ENCODE measurements at regions not wholly inside any gene's neighbourhood (a gene's known extent, or its start where the extent isn't known, plus 50 kb on each side); places are given as distances from the start of the nearest gene placed in this dataset.
"Not testable (repeated sequence)": the region's sequence is repeated elsewhere in the genome, so short reads cannot be mapped to it uniquely, and the experiment has no call there.

DNA sequence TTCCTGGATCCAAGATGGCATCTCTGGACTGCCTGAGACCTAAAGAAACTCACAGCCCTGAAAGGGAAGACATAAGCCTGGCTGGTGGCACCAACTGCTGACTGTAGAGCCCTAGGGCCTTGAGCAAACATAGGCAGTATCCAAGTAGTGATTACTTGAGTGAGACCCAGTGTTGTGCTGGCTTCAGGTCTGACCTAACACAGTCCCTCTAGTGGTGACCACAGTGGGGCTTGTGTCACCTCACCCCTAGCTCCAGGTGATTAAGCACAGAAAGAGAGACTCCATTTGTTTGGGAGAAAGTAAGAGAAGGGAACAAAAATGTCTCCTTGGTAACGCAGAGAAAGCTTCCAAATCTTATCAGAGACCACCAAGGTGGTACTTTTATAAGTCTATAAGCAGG, 496.3 kb upstream of the HTR2C start:
- DNase-seq: no peak

DNA sequence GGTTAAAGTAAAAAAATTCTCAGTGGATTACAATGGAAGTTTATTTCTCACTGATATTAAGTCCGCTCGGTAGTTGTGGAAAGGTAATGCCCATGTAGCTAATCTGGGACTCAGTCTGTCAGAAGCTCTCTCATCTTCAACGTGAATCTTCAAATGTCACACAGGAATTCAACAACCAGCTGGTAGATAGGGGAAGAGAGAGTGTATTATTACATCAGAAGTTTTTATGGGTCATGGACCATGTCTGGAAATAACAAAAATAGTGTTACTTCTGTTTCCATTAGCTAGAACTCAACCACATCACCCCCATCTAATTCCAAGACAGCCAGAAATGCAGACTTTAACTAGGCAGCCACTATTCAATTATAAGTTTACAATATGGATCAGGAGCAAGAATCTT, 506.1 kb upstream of the HTR2C start:
- DNase-seq: no peak

DNA sequence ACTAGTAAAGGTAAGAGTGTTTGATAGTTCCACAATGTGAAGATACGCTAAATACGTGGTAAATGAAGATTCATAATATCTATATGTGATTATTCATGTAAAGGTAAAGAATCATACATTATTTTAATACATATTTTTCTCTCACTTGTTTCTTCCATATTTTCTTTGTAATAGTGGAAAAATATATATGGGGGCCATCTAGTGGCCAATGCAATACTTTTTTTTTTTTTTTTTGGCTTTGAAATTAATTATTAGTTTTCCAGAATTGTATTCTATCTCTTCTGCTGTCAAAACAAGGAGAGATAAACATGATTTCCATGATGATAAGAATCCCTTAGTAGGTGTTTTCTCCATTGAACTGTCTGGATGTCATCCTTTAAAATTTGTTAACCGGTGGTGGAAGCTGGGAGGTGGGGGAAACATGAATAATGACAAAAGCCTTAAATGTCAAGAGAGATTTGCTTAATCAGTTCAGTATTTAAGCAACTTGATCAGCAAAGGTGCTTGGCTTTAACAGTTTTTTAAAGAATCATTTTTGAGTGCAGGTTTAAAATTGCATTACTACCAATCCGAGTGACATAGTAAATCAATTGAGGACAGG, 508.7 kb upstream of the HTR2C start:
- DNase-seq: no peak

DNA sequence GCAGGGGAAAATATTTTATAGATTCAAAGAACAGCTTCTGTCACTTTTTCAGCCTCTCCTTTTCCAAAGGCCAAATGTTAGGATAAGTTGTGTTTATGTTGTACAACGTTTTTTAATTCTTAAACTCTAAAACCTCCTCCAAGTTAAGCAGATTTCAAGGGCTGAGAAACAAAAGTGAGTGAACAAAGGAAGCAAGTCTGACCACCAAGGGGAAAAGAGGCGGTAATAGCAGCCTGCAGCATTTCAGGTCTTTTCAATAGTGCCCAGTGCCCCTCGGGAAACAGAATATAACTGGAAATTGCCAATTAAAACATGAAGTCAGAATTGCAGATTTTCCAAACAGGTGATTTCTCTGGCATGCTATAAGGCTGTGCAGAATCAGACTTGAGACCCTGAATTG, 510.0 kb upstream of the HTR2C start:
- no peak for DNase-seq

DNA sequence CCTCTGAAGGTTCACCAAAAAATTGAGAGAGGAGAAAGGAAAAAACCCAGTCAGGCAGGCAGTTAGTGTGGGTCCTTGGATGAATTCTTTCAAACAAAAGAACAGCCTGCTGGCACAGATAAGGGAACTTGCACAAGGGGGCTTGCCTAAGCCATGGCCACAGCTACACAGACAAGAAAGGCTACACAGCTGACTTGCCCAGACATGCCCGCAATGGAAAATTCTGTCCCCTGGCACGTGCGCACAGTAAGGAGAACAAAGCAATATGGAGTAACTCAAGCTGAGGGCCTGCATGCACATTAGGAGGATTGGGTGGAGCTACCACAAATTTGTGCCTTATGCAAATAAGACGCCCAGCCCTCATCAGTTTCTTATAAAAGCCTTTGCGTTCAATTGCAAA, 512.5 kb upstream of the HTR2C start:
- no peak for DNase-seq

DNA sequence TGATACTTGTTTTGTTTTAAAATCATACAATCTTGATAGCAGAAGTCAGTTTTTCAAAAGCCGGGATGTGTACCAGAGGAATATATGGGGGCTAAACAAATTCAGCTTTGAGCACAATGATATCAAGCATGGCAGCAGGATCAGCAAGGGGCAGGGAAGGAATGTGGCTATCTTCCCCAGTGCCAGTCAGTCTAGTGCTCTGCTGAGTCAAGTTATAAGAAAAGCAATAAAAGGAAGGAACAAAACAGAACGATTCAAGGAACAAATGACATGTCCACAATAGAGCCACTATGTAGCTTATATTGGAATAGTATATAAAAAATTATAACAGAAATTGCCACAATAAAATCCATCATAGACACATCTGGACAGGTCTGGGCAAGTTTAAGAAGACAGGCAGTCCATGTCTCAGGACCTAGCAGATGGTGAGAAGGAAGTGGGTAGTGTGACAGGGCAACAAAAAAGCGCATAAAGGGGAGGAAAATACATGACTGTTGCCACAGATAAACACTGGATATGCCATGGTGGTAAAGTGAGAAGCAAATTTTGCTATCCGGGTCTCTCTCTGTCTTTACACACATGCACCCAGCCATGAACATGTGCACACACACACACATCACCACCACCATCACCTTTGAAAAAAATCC, 518.2 kb upstream of the HTR2C start:
- no peak for DNase-seq

DNA sequence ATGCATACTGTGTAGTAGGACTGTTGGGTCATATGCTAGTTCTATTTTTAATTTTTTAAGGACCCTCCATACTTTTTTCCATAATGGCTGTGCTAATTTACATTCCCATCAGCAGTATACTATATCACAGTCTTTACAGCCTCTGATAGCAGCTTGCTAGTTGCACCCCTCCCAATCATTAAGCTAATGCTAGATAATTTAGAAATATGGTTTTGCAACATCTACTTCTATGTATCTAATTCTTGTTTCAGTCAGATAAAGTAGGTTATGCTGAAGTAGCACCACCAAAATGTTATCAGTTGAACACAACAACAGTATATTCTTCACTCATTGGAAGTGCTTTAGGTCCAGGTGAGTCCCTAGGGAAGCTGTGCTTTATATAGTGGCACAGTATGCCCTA, 522.7 kb upstream of the HTR2C start:
- no peak for DNase-seq

DNA sequence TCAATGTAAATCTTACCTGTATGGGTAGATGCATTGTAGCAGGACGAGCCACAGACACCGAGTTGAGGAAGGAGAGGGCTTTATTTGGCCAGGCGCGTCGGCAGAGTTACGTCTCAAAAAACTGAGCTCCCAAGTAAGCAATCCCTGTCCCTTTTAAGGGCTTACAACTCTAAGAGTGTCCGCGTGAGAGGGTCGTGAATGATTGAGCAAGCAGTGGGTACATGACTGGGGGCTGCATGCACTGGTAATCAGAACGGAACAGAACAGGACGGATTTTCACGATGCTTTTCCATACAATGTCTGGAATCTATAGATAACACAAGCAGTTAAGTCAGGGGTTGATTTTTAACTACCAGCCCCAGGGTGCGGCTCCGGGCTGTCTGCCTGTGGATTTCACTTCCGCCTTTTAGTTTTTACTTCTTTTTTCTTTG, 524.9 kb upstream of the HTR2C start:
- DNase-seq: no peak

DNA sequence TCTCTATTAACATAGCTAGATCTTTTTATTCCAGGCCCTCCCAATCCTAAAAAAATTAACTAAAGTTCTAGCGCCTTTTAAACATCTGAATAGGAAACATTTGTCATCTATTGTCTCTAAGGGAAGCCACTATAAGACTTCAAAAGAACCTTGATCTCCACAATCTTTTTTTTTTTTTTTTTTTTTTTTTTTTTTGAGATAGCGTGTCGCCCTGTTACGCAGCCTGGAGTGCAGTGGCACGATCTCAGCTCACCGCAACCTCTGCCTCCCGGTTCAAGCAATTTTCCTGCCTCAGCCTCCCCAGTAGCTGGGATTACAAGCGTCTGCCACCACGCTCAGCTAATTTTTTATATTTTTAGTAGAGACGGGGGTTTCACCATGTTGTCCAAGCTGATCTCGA, 526.5 kb upstream of the HTR2C start:
- DNase-seq: not testable (repeated sequence)

DNA sequence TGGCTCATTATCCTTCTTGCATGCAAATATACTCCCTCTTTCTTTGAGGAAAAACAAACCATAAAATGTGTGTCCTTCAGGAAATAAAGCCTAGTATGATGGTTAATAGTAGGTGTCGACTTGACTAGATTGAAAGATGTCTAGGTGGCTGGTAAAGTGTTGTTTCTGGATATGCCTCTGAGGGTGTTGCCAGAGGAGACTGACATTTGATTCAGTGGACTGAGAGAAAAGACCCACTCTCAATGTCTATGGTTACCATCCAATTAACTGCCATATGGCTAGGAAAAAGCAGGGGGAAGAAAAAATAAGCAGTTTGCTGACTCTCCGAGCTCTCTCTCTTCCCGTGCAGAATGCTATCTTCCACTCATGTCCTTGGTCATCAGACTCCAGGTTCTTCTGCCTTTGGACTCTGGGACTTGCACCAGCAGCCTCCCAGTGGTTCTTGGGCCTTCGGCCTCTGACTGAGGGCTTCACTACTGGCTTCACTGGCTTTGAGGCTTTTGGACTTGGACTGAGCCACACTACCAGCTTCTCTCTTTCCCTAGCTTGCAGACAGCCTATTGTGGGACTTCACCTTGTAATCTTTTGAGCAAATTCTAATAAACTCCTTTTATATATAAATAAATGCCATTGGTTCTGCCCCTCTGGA, 532.1 kb upstream of the HTR2C start:
- no peak for DNase-seq

DNA sequence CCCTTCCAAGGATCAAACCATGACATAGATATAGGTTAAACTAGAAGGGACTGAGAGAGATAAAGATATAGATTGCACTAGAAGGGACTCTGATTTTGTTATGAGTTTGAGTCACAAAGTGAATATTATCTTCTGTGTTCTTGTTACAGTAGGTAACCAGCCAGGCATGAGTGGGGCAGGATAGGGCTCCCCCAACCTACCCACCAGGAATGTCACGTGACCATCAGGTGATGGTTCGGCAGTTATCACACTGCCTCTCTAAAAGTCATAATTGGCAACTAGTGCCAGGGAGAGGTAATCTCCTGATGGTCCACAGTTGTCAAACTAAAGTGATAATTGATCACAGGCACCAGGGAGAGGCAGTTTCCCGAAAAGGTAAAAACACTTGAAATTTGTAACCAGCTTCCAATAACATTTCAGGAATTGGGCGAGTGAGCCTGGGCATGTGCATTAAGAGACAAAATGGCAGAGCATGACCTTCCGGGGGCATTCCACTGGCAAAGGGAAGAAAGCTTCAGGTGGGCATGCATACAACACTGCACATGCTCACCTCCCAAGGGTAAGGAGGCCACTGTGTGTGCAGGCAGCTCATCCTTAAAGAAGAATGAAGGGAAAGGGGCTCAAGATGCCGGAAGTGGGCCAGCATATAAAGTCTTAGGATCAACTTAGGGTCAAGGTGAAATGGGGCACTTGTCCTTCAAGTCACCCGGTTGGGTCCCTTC, 533.6 kb upstream of the HTR2C start:
- DNase-seq: no peak

DNA sequence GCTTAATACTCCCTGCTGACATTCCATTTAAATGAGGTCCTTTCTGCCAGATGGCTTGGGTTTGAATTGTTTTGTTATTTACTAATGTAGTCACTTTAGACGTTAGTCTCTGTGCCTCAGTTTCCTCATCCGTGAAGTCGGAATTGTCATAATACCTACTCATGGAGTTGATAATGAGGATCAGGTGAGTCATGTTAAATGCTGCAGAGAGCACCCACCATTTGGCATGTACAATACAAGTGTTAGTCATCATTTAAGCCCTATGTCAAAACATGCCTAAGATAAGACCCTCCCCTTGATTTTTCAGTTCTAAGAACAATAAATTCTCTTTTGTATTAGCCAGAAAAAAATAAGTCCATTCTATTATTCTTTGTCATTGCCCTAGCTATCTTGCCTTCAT, 534.8 kb upstream of the HTR2C start:
- DNase-seq: no peak

DNA sequence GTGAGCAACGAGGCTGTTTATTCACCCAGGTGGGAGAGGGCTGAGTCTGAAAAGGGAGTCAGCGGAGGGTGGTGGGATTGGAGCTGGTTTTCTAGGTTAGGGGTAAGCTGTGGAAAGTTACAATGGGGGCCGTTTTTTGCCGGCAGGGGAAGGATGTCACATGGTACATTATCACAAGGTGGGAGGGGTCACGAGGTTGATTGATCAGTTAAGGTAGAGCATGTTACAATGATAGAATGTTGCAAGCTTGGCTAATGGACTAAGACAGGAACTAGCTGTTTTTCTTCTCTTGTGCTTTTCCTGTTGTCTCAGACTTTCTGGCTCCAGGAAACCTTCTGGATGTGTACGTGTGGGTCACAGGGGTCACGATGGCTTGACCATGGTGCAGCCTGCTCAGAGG, 536.3 kb upstream of the HTR2C start:
- DNase-seq: no peak

DNA sequence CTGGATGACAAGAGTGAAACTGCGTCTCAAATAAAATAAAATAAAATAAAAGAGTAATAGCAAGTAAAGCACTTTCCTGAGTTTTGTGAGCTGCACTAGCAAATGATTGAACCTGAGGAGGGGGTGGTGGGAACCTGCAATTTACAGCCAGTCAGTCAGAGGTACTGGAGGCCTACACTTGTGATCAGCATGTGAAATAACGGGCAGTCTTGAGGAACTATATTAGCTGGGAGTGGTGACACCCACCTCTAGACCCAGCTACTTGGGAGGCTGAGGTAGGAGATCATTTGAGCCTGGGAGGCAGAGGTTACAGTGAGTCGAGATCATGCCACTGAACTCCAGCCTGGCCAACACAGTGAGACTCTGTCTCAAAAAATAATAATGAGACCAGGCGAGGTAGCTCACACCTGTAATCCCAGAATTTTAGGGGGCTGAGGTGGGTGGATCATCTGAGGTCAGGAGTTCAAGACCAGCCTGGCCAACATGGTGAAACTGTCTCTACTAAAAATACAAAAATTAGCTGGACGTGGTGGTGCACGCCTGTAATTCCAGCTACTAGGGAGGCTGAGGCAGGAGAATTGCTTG, 537.1 kb upstream of the HTR2C start:
- DNase-seq: no peak

DNA sequence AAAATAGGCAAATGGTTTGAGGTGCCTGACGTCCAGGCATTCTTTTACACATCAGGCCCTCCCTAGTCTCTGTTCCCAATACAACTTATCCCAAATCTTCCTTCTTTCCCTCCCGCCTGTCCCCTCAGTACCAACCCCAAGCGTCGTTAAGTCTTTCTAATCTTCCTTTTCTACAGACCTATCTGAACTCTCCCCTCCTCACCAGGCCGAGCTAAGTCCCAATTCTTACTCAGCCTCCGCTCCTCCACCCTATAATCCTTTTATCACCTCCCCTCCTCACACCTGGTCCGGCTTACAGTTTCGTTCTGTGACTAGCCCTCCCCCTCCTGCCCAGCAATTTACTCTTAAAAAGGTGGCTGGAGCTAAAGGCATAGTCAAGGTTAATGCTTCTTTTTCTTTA, 542.4 kb upstream of the HTR2C start:
- DNase-seq: not testable (repeated sequence)

DNA sequence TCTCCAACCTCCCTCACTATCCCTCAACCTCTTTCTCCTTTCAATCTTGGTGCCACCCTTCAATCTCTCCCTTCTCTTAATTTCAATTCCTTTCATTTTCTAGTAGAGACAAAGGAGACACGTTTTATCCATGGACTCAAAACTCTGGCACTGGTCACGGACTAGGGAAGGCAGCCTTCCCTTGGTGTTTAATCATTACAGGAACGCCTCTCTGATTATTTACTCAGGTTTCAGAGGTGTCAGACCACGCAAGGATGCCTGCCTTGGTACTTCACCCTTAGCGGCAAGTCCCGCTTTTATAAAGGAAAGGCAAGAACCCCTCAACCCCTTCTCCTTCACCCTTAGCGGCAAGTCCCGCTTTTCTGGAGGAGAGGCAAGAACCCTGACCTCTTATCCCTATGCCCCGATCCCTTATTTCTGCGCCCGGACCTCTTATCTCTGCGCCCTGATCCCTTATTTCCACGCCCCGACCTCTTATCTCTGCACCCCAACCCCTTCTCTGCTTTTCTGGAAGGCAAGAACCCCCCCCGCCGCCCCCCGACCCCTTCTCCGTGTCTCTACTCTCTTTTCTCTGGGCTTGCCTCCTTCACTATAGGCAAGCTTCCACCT, 543.1 kb upstream of the HTR2C start:
- not testable (repeated sequence) for DNase-seq

DNA sequence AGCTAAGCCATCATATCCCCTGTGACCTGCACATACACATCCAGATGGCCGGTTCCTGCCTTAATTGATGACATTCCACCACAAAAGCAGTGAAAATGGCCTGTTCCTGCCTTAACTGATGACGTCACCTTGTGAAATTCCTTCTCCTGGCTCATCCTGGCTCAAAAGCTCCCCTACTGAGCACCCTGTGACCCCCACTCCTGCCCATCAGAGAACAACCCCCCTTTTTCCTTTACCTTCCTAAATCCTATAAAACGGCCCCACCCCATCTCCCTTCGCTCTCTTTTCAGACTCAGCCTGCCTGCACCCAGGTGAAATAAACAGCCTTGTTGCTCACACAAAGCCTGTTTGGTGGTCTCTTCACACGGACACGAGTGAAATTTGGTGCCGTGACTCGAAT, 543.8 kb upstream of the HTR2C start:
- not testable (repeated sequence) for DNase-seq

DNA sequence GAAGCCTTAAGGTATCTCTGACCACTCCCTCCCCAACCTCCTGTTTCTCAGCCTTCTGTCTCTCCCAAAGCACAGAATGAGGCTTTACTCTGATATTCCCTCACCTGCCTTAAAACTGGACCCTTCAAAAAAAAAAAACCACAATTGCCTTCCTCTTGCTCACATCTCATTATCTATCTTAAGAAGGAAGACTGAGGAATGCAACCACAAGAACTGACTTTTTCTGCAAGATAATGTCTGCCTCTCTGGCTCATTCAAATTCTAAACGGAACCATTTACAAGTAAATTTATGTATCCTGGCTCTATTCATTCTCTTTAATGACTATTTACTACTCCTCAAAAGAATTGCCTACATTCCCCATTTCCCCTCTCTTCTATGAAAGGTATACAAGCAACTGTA, 545.5 kb upstream of the HTR2C start:
- no peak for DNase-seq

DNA sequence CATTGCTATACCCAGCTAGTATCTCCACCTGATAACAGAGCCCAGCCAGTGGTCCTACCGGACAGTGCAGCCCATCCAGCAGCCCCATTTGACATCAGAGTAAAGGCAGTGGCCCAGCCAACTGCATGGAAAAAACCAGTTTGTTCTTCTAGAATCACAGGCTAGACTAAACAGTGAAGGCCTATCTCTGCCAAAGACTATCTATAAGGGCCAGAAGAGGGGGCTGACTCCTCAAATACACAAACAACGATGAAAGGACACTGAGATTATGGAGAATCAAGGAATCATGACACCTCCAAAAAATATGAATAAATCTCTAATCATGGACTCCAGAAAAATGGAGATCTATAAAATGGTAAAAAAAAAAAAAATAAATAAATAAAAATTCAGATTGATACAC, 546.4 kb upstream of the HTR2C start:
- DNase-seq: no peak

DNA sequence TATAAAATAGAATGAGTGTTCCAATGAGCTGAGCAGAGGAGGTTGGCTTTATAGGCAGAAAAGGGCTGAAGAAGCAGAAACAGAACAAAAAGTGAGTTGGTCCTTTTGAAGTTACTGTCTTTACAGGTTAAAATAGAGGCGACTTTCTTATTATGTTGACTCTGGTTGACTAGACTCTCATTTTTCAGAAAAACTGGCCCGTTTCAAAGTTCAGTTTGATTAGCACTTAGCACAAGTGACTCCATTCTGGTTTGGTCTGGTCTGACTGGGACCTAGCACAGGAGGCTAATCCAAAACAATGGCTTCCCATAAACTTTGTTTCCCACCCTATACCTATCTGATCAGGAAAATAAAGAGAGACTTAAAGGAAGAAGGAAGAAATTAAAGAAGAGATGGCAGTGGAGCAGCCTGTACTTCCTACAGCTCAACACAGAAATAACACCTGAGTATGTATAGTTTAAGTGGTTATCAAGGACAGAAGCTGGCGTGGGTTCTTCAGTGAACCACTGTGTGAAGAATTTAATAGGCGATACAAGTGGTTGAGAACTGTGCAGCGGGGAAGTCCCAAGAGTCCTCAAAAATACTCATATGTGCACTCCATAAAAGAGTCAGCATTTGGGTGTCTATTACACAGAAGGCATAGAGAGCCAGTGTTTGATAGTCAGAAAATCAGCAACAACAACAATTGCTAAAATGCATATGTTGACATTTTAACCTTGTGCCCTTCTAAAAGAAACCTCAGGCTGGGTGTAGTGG, 554.8 kb upstream of the HTR2C start:
- no peak for DNase-seq

DNA sequence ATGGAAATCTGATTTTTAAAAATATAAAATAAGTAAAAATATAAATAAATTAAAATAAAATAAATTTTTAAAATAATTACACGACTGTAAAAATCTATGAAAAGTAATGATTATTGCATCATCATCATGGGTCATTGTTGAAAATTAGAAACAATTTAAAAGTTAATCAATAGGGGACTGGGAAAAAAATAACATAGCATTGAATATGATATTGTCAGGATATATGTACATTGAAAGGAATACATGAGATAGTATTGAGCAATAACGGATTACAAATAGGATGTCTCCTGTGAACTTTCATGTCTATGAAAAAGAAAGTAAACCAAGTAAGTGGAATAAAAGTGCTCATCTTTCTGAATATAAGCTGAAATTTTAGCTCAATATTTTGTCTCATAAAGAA, 566.8 kb upstream of the HTR2C start:
- DNase-seq: no peak

DNA sequence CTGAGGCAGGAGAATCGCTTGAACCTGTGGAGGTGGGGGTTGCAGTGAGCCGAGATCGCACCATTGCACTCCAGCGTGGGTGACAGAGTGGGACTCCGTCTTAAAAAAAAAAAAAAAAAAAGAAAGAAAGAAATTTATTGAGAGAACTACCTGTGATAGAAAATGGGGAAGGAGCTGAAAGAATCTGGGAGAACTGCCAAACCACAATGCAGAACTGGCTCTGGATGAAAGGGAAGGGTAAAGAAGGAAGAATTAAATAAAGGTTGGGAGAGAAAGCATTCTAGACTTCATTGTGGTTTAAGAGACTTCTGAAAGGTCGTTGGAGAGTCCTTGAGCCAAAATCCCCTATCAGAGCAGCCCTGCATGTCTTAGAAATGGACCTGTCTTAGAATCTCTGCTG, 567.9 kb upstream of the HTR2C start:
- DNase-seq: no peak

All from T-helper 1 cell (primary cell).